Loucy (cell line): ENCODE measurements at regions not wholly inside any gene's neighbourhood (a gene's known extent, or its start where the extent isn't known, plus 50 kb on each side); places are given as distances from the start of the nearest gene placed in this dataset.

Experiments
- EZH2phosphoT487 ChIP-seq: fragments of 200-600 bp; IDR thresholded peaks from 2 replicates; pipeline ENCODE4 v1.6.1; 2018; ENCODE audit warnings: antibody characterized with exemption, mild to moderate bottlenecking, moderate library complexity, borderline replicate concordance
- TF ChIP-seq, protein P1 (sequence below): fragments of 200-600 bp; sonication (generic); conservative IDR thresholded peaks from 2 replicates; pipeline ENCODE4 v1.5.1; 2014; ENCODE audit warnings: mild to moderate bottlenecking, antibody characterized with exemption, low read length

DNA sequence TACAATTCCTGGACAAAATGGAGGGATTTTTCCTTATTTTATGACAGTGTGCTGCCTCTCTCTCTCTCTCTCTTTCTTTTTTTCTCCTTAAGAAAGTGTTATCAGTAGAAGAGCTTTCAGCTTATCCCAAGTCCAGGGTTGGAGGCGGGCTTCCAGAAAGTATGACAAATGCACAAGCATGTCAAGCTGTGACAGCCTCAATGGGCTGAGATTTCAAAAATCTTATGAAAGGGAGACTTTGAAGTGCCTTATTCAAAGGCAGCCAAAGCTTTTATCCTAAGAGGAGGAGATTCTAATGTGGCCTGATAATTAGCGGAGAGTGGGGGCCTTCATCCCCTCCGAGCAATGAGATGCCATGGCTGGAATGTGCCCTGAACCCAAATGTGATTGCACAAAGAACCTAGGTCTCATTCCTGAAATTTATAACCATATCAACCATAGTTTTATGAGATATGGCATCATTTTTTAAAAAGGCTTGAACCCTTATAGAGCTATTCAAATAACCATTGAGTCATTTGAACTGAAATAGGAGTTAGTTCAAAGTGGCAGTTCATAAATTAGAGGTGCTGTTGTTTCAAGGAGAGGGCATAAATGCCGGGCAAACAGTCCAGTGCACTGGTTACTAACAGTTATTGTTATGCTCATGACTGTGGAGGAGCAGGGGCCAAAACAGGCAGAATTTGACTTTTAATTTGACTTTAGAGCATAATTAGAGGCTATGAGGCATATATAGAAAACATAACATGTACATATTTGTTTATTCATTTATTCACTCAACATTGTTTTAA lies 261.6 kb upstream of the THRB start:
- TF ChIP-seq, protein P1, sequence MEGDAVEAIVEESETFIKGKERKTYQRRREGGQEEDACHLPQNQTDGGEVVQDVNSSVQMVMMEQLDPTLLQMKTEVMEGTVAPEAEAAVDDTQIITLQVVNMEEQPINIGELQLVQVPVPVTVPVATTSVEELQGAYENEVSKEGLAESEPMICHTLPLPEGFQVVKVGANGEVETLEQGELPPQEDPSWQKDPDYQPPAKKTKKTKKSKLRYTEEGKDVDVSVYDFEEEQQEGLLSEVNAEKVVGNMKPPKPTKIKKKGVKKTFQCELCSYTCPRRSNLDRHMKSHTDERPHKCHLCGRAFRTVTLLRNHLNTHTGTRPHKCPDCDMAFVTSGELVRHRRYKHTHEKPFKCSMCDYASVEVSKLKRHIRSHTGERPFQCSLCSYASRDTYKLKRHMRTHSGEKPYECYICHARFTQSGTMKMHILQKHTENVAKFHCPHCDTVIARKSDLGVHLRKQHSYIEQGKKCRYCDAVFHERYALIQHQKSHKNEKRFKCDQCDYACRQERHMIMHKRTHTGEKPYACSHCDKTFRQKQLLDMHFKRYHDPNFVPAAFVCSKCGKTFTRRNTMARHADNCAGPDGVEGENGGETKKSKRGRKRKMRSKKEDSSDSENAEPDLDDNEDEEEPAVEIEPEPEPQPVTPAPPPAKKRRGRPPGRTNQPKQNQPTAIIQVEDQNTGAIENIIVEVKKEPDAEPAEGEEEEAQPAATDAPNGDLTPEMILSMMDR = no peak
- no peak for TF ChIP-seq EZH2phosphoT487
